ENCODE measurements at regions not wholly inside any gene's neighbourhood (a gene's known extent, or its start where the extent isn't known, plus 50 kb on each side); places are given as distances from the start of the nearest gene placed in this dataset.
"Not testable (repeated sequence)": the region's sequence is repeated elsewhere in the genome, so short reads cannot be mapped to it uniquely, and the experiment has no call there.

DNA sequence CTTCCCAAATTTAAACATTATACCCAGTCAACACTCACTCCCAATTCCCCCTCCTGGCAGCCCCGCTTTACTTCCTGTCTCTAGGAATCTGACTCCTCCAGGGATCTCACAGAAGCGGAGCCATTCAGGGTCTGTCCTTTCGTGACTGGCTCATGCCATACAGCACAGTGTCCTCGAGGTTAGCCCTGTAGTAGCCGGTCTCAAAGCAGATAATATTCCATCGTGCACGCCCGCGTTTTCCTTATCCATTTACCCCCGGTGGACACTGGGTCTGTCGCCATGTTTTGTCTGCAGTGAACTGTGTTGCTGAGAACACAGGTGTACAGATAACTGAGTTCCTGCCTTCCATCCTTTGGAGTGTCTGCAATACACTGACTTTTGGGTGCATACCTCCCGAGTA is 95.3 kb downstream of the TTLL2 start:
- Histone ChIP-seq H3K4me1 (no peaks in the 10 kb centered on the region), H3K4me3 (no peak overlapping the region), H3K9me3 (no peaks in the 10 kb centered on the region), H3K27me3 (peaks cover 0 to 32% (median 25%) of the 10 kb centered on the region in 7 donors), H3K36me3 (no peaks in the 10 kb centered on the region), H3K27ac (no peak overlapping the region)
- ATAC-seq (no peak), DNase-seq (no peak)
- TF ChIP-seq, protein P1, sequence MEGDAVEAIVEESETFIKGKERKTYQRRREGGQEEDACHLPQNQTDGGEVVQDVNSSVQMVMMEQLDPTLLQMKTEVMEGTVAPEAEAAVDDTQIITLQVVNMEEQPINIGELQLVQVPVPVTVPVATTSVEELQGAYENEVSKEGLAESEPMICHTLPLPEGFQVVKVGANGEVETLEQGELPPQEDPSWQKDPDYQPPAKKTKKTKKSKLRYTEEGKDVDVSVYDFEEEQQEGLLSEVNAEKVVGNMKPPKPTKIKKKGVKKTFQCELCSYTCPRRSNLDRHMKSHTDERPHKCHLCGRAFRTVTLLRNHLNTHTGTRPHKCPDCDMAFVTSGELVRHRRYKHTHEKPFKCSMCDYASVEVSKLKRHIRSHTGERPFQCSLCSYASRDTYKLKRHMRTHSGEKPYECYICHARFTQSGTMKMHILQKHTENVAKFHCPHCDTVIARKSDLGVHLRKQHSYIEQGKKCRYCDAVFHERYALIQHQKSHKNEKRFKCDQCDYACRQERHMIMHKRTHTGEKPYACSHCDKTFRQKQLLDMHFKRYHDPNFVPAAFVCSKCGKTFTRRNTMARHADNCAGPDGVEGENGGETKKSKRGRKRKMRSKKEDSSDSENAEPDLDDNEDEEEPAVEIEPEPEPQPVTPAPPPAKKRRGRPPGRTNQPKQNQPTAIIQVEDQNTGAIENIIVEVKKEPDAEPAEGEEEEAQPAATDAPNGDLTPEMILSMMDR (IDR thresholded peaks at IDR 0.05) = no peak
- WGBS, 2 donors = 56% methylated on average over 12 of the region's 12 CpGs
- intact Hi-C loops (cut with DNase I) = no loop called here

DNA sequence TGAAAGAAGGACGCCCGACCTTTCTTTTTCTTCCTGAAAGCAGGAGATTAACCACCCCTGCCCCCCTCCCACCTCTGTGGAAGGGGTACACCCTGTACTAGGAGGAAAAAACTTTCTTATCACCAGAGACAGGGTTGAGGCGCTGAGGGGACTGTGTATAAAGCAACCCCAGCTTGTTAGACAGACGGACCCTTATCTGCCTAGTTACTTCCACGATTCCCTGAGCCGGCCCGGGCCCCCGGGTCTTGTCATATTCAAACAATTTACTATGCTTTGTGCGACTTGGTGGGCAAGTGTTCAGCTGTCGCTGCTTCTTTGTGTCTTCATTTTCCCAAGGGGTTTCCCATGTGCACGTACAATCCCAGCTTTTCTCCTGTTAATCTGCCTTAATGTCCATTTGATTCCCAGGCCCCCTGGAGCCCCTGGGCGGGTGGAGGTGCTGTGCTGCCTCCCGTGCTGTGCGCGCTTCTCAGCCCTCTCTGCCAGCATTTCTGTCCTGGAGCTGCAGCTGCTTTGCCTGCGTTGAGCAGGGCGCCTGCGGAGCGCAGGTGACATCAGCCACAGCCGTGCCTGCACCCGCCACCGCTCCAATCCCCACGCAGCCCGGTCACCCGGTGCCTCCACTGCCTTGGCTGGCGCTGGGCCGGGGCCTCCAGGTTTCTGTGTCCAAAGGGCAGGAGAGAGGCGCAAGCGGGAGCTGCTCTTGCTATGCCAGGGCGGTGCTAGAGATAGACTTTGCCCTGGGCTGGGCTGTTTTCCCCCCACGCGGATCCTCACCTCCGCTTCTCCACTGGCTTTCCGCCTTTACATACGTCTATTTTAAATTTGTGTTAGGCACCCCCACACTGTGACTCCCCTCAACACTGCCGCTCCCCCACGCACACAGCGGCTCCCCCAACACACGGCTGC is 96.2 kb downstream of the TTLL2 start:
- Histone ChIP-seq H3K36me3 (no peaks in the 10 kb centered on the region), H3K4me3 (no peak overlapping the region), H3K4me1 (no peaks in the 10 kb centered on the region), H3K9me3 (no peaks in the 10 kb centered on the region), H3K27ac (no peak overlapping the region), H3K27me3 (peaks cover 0 to 32% (median 22%) of the 10 kb centered on the region in 7 donors)
- TF ChIP-seq, protein P1 (IDR thresholded peaks at IDR 0.05) = no peak
- no peak for ATAC-seq
- DNase-seq = no peak
- intact Hi-C loops (cut with DNase I) = no loop called here
- WGBS, 2 donors = 76 to 77% methylated on average over 39 of the region's 39 CpGs

DNA sequence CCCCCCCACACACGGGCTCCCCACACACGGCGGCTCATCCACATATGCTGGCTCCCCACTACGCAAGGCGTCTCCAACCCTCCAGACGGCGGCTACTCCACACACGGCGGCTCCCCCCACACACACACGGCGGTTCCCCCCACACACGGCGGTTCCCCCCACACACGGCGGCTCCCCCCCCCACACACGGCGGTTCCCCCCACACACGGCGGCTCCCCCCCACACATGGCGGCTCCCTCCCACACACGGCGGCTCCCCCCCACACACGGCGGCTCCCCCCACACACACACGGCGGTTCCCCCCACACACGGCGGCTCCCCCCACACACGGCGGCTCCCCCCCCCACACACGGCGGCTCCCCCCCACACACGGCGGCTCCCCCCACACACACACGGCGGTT is 97.1 kb downstream of the TTLL2 start:
- H3K36me3 ChIP-seq; H3K9me3 ChIP-seq; ATAC-seq; H3K4me1 ChIP-seq; DNase-seq; intact Hi-C loops (cut with DNase I); H3K4me3 ChIP-seq; H3K27ac ChIP-seq: not testable (repeated sequence)
- peaks cover 0 to 32% (median 17%) of the 10 kb centered on the region in 7 donors for H3K27me3 ChIP-seq
- WGBS, 2 donors = 96% methylated on average over 8 of the region's 36 CpGs; no CpG with 5 or more reads in 1 of the 2 donors

DNA sequence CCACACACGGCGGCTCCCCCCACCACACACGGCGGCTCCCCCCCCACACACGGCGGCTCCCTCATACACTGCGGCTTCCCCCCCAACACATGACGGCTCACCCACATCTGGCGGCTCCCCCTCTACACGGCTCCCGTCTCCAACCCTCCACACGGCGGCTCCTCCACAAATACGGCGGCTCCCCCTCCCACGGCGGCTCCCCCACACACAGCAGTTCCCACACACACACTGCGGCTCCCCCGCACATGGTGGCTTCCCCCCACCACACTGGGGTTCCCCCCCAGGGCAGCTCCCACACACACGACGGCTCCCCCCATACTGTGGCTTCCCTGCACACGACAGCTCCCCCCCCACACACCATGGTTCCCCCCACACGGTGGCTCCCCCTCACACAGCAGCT is 98.0 kb downstream of the TTLL2 start:
- 96% methylated on average over 21 of the region's 23 CpGs for WGBS, 2 donors
- DNase-seq (no peak), ATAC-seq (no peak)
- no peak overlapping the region for H3K4me3 ChIP-seq
- H3K36me3 ChIP-seq = no peaks in the 10 kb centered on the region
- peaks cover 0 to 4% (median 0%) of the 10 kb centered on the region in 9 donors for H3K4me1 ChIP-seq
- peaks cover 0 to 30% (median 13%) of the 10 kb centered on the region in 7 donors for H3K27me3 ChIP-seq
- no peak overlapping the region for H3K27ac ChIP-seq
- TF ChIP-seq, protein P1 (IDR thresholded peaks at IDR 0.05) = no peak
- intact Hi-C loops (cut with DNase I) = no loop called here
- H3K9me3 ChIP-seq = no peaks in the 10 kb centered on the region
